PC-3 (cell line): ENCODE measurements at regions not wholly inside any gene's neighbourhood (a gene's known extent, or its start where the extent isn't known, plus 50 kb on each side); places are given as distances from the start of the nearest gene placed in this dataset.

Source experiments
- ATAC-seq: fragments of 200-7000 bp; cut with Tn5 transposase; 2 replicates; pipeline ENCODE4 v1.9.1; 2020; ENCODE audit warnings: mild to moderate bottlenecking, moderate library complexity
- BruUV-seq: library from RNA; stranded (reverse); fragments of 400-500 nt; replicated peaks from 2 replicates; lab custom pipeline; 2021; lab: Mats Ljungman, UMichigan
- CTCF ChIA-PET: fragments of 300-600 bp; sonication (Branson Sonifier 250); formaldehyde crosslinking; loops from one replicate; lab custom pipeline; 2022; ENCODE audit warnings: antibody characterized with exemption; lab: Charles Lee
- POLR2A ChIA-PET: fragments of 300-600 bp; sonication (Branson Sonifier 250); formaldehyde crosslinking; loops from one replicate; lab custom pipeline; 2022; ENCODE audit warnings: antibody characterized with exemption; ENCODE audit not compliant: unreplicated experiment; lab: Charles Lee
- DNase-seq: peaks from one replicate; pipeline ENCODE4 v3.0.0-alpha.2; 2015
- H2AFZ ChIP-seq: fragments of 300-600 bp; sonication (generic); 2 replicates; pipeline ENCODE4 v1.6.0; 2016; ENCODE audit warnings: antibody characterized with exemption, low read length
- H3F3A ChIP-seq: fragments of 300-600 bp; sonication (generic); one replicate; pipeline ENCODE4 v1.6.0; 2017; ENCODE audit warnings: antibody characterized with exemption, low read length, control low read depth, mild to moderate bottlenecking; ENCODE audit not compliant: unreplicated experiment
- H3K27ac ChIP-seq: fragments of 300-600 bp; sonication (generic); 2 replicates; pipeline ENCODE4 v1.5.1; 2016; ENCODE audit warnings: mild to moderate bottlenecking, low read length
- H3K27me3 ChIP-seq: fragments of 300-600 bp; sonication (generic); 2 replicates; pipeline ENCODE4 v1.6.1; 2016; ENCODE audit warnings: low read length, mixed read lengths
- H3K36me3 ChIP-seq: fragments of 300-600 bp; sonication (generic); 2 replicates; pipeline ENCODE4 v1.6.1; 2016; ENCODE audit warnings: low read depth, mixed run types, low read length, mixed read lengths
- H3K4me1 ChIP-seq: fragments of 300-600 bp; sonication (generic); 2 replicates; pipeline ENCODE4 v1.5.1; 2016; ENCODE audit warnings: low read length; ENCODE audit not compliant: insufficient read depth
- H3K4me2 ChIP-seq: fragments of 300-600 bp; sonication (generic); 2 replicates; pipeline ENCODE4 v1.6.0; 2016; ENCODE audit warnings: low read length
- H3K4me3 ChIP-seq: fragments of 300-600 bp; sonication (generic); 2 replicates; pipeline ENCODE4 v1.5.1; 2016; ENCODE audit warnings: mild to moderate bottlenecking, low read length, mixed read lengths
- H3K79me2 ChIP-seq: fragments of 300-600 bp; sonication (generic); 2 replicates; pipeline ENCODE4 v1.6.1; 2017; ENCODE audit warnings: low read length, mixed read lengths
- H3K9ac ChIP-seq: fragments of 300-600 bp; sonication (generic); 2 replicates; pipeline ENCODE4 v1.6.0; 2016; ENCODE audit warnings: mild to moderate bottlenecking, low read length
- H3K9me2 ChIP-seq: fragments of 300-600 bp; sonication (generic); replicated peaks from 2 replicates; pipeline ENCODE4 v1.6.1; 2016; ENCODE audit warnings: mixed run types, low read length, mixed read lengths
- H3K9me3 ChIP-seq: fragments of 300-600 bp; sonication (generic); 2 replicates; pipeline ENCODE4 v1.6.1; 2016; ENCODE audit warnings: low read length, mixed read lengths
- H4K20me1 ChIP-seq: fragments of 300-600 bp; sonication (generic); 2 replicates; pipeline ENCODE4 v1.6.1; 2016; ENCODE audit warnings: low read length, mixed read lengths
- CTCF ChIP-seq: fragments of 300-600 bp; sonication (generic); conservative IDR thresholded peaks from 2 replicates; pipeline ENCODE4 v1.5.1; 2017; ENCODE audit warnings: antibody characterized with exemption, low read depth, mild to moderate bottlenecking, low read length
- EZH2 ChIP-seq: fragments of 300-600 bp; sonication (generic); IDR thresholded peaks from one replicate; pipeline ENCODE4 v1.6.1; 2017; ENCODE audit warnings: antibody characterized with exemption, mild to moderate bottlenecking, low read length; ENCODE audit not compliant: unreplicated experiment
- EZH2phosphoT487 ChIP-seq: fragments of 300-600 bp; sonication (generic); IDR thresholded peaks from 2 replicates; pipeline ENCODE4 v1.6.1; 2018; ENCODE audit warnings: mild to moderate bottlenecking, antibody characterized with exemption, low read length, borderline replicate concordance
- intact Hi-C: fragments of 100-400 bp; cut with micrococcal nuclease; formaldehyde crosslinking; loops from 2 replicates; pipeline ENCODE4 v1.9.0; 2023

- peaks cover 7% of the 10 kb centered on the region for H3K27me3 ChIP-seq
- CTCF ChIA-PET: no interaction called here
- no peak overlapping the region for H3K4me2 ChIP-seq
- ATAC-seq (peak; percentile 46; the same call in 1 of the 2 replicates), DNase-seq (peak; percentile 33)
- H3K4me1 ChIP-seq: no peaks in the 10 kb centered on the region
- intact Hi-C loops: no loop called here
- no peaks in the 10 kb centered on the region for H3K9me3 ChIP-seq
- H2AFZ ChIP-seq: no peak overlapping the region
- no peaks in the 10 kb centered on the region for H3K9me2 ChIP-seq
- H4K20me1 ChIP-seq: no peaks in the 10 kb centered on the region
- H3K79me2 ChIP-seq: no peaks in the 10 kb centered on the region
- no peak overlapping the region for H3K9ac ChIP-seq
- no peaks in the 10 kb centered on the region for H3K36me3 ChIP-seq
- POLR2A ChIA-PET: no interaction called here
- TF ChIP-seq EZH2 (no peak), CTCF (peak; percentile 52)
- H3K4me3 ChIP-seq: no peak overlapping the region
- H3K27ac ChIP-seq: no peak overlapping the region
- BruUV-seq: no TSS peak
- no peaks in the 10 kb centered on the region for H3F3A ChIP-seq
Measured at GRCh38 chr2:898319-898718, 52.3 kb upstream of the SNTG2 start.

- no peak for ATAC-seq
- H3K4me2 ChIP-seq: no peak overlapping the region
- H3F3A ChIP-seq: no peaks in the 10 kb centered on the region
- H3K79me2 ChIP-seq: no peaks in the 10 kb centered on the region
- H3K4me1 ChIP-seq: no peaks in the 10 kb centered on the region
- no peak overlapping the region for H3K9ac ChIP-seq
- no peak for DNase-seq
- BruUV-seq: no TSS peak
- intact Hi-C loops: no loop called here
- ChIA-PET CTCF (no interaction called here), POLR2A (no interaction called here)
- H3K9me2 ChIP-seq: no peaks in the 10 kb centered on the region
- no peak overlapping the region for H2AFZ ChIP-seq
- H3K27me3 ChIP-seq: peaks cover 11% of the 10 kb centered on the region
- H3K9me3 ChIP-seq: no peaks in the 10 kb centered on the region
- H3K36me3 ChIP-seq: no peaks in the 10 kb centered on the region
- TF ChIP-seq CTCF: no peak
- no peak for TF ChIP-seq EZH2phosphoT487
- no peak for TF ChIP-seq EZH2
- no peak overlapping the region for H3K4me3 ChIP-seq
- no peak overlapping the region for H3K27ac ChIP-seq
- no peaks in the 10 kb centered on the region for H4K20me1 ChIP-seq
Measured at GRCh38 chr2:897091-897490, 53.6 kb upstream of the SNTG2 start.

GRCh38 chr2:893311-893710, 57.3 kb upstream of the SNTG2 start:
- H3K4me3 ChIP-seq: no peak overlapping the region
- H3K4me2 ChIP-seq: no peak overlapping the region
- DNase-seq (peak; percentile 18), ATAC-seq (peak; percentile 31; the same call in 1 of the 2 replicates)
- no TSS peak for BruUV-seq
- H4K20me1 ChIP-seq: no peaks in the 10 kb centered on the region
- no peaks in the 10 kb centered on the region for H3K9me3 ChIP-seq
- H3K9me2 ChIP-seq: no peaks in the 10 kb centered on the region
- H3K27ac ChIP-seq: no peak overlapping the region
- TF ChIP-seq EZH2 (no peak), CTCF (no peak), EZH2phosphoT487 (no peak)
- no peaks in the 10 kb centered on the region for H3K79me2 ChIP-seq
- no peaks in the 10 kb centered on the region for H3K36me3 ChIP-seq
- H3K9ac ChIP-seq: no peak overlapping the region
- intact Hi-C loops: no loop called here
- H3K4me1 ChIP-seq: no peaks in the 10 kb centered on the region
- no peak overlapping the region for H2AFZ ChIP-seq
- CTCF ChIA-PET: no interaction called here
- H3K27me3 ChIP-seq: peaks cover 40% of the 10 kb centered on the region
- H3F3A ChIP-seq: no peaks in the 10 kb centered on the region
- POLR2A ChIA-PET: no interaction called here
